ENCODE measurements at regions not wholly inside any gene's neighbourhood (a gene's known extent, or its start where the extent isn't known, plus 50 kb on each side); places are given as distances from the start of the nearest gene placed in this dataset.

- no peak for TF ChIP-seq CTCF (IDR thresholded peaks at IDR 0.05; ENCODE audit: low read length)
- no peak for TF ChIP-seq EZH2 (IDR thresholded peaks at IDR 0.05; ENCODE audit: borderline replicate concordance, low read length)
Measured at GRCh38 chr5:10049858-10050455, 199.7 kb downstream of the ATPSCKMT start.
